B cell (primary cell): ENCODE measurements at regions not wholly inside any gene's neighbourhood (a gene's known extent, or its start where the extent isn't known, plus 50 kb on each side); places are given as distances from the start of the nearest gene placed in this dataset.

ENCODE experiments used
- ATAC-seq: fragments of 200-7000 bp; cut with Tn5 transposase; one replicate; pipeline ENCODE4 v1.10.0; 2021; ENCODE audit warnings: low read depth, mild to moderate bottlenecking, moderate number of reproducible peaks, moderate library complexity
- CTCF ChIA-PET: fragments of 350-600 bp; sonication (Branson Sonifier 250); formaldehyde crosslinking; loops from one replicate; lab custom pipeline; 2021; ENCODE audit warnings: antibody characterized with exemption, inconsistent platforms; lab: Charles Lee
- POLR2A ChIA-PET: fragments of 350-600 bp; sonication (Branson Sonifier 250); formaldehyde crosslinking; loops from one replicate; lab custom pipeline; 2021; ENCODE audit warnings: antibody characterized with exemption; lab: Charles Lee
- DNase-seq: peaks from one replicate; pipeline ENCODE4 v3.0.0; 2013
- H2AFZ ChIP-seq: 2 replicates; pipeline ENCODE4 v1.6.1; 2012; ENCODE audit warnings: mild to moderate bottlenecking, low read depth, low read length; ENCODE audit not compliant: insufficient read depth, poor library complexity, severe bottlenecking
- H3K27ac ChIP-seq, 2 donors: 1 replicate in 1 of 2; 2 replicates in 1 of 2; pipeline ENCODE4 v1.5.1; 2012 to 2013; ENCODE audit warnings: low read length in 2 of 2, mild to moderate bottlenecking in 2 of 2, moderate library complexity in 1 of 2
- H3K27me3 ChIP-seq, 4 experiments: fragments of 200-600 bp in 1 of 4; sonication (generic) in 1 of 4; replicated peaks in 1 of 4; 1 replicate in 2 of 4; 2 replicates in 2 of 4; pipeline versions ENCODE4 v1.6.1 to v1.7.0; 2013 to 2016; ENCODE audit warnings: low read length in 3 of 4, mild to moderate bottlenecking in 2 of 4, mixed read lengths in 1 of 4, moderate library complexity in 1 of 4; ENCODE audit not compliant: insufficient read depth in 4 of 4, control insufficient read depth in 3 of 4; ENCODE audit errors: control extremely low read depth in 1 of 4
- H3K36me3 ChIP-seq, 2 experiments: replicated peaks in 1 of 2; 1 replicate in 1 of 2; 2 replicates in 1 of 2; pipeline versions ENCODE4 v1.6.1 to v1.7.1; 2013; ENCODE audit warnings: low read length in 1 of 2; ENCODE audit not compliant: insufficient read depth in 2 of 2, control insufficient read depth in 1 of 2; ENCODE audit errors: control extremely low read depth in 1 of 2, extremely low read depth in 1 of 2
- H3K4me1 ChIP-seq, 2 donors: fragments of 200-600 bp in 1 of 2; sonication (generic) in 1 of 2; 1 replicate in 1 of 2; 2 replicates in 1 of 2; pipeline versions ENCODE4 v1.5.1 to v1.6.1; 2013 to 2017; ENCODE audit warnings: low read length in 2 of 2; ENCODE audit not compliant: control insufficient read depth in 2 of 2, insufficient read depth in 2 of 2
- H3K4me2 ChIP-seq: replicated peaks from 2 replicates; pipeline ENCODE3; 2012; ENCODE audit warnings: mild to moderate bottlenecking, low read depth, low read length; ENCODE audit not compliant: poor library complexity, severe bottlenecking
- H3K4me3 ChIP-seq, 5 experiments: fragments of 200-600 bp in 1 of 5; sonication (generic) in 1 of 5; 1 replicate in 3 of 5; 2 replicates in 2 of 5; pipeline versions ENCODE4 v1.5.1 to v1.7.0; 2011 to 2016; ENCODE audit warnings: low read length in 4 of 5, mild to moderate bottlenecking in 4 of 5, low read depth in 2 of 5, control low read depth in 1 of 5, moderate library complexity in 1 of 5; ENCODE audit not compliant: insufficient read depth in 1 of 5; ENCODE audit errors: control extremely low read depth in 1 of 5, extremely low read depth in 1 of 5
- H3K79me2 ChIP-seq: fragments of 200-600 bp; sonication (generic); one replicate; pipeline ENCODE4 v1.6.0; 2016; ENCODE audit warnings: low read length; ENCODE audit not compliant: control insufficient read depth, insufficient read depth
- H3K9ac ChIP-seq: fragments of 200-600 bp; sonication (generic); 2 replicates; pipeline ENCODE4 v1.6.1; 2017; ENCODE audit warnings: mild to moderate bottlenecking, low read length, moderate library complexity
- H3K9me3 ChIP-seq, 3 donors: one replicate each; pipeline versions ENCODE4 v1.6.1 to v1.7.1; 2013; ENCODE audit warnings: low read length in 2 of 3; ENCODE audit not compliant: control insufficient read depth in 2 of 3, insufficient read depth in 1 of 3; ENCODE audit errors: control extremely low read depth in 1 of 3
- H4K20me1 ChIP-seq: 2 replicates; pipeline ENCODE4 v1.6.0; 2012; ENCODE audit warnings: mild to moderate bottlenecking, low read length; ENCODE audit not compliant: insufficient read depth, control insufficient read depth, poor library complexity, severe bottlenecking
- H3K27ac Mint-ChIP-seq: one replicate; pipeline ENCODE4 v1.8.0; 2021; ENCODE audit warnings: mixed read lengths
- H3K27me3 Mint-ChIP-seq: one replicate; pipeline ENCODE4 v1.8.0; 2021; ENCODE audit warnings: mixed read lengths
- H3K4me1 Mint-ChIP-seq: one replicate; pipeline ENCODE4 v1.8.0; 2021; ENCODE audit warnings: mixed read lengths
- H3K4me3 Mint-ChIP-seq: one replicate; pipeline ENCODE4 v1.8.0; 2021; ENCODE audit warnings: mixed read lengths
- H3K9me3 Mint-ChIP-seq: one replicate; pipeline ENCODE4 v1.8.0; 2022; ENCODE audit warnings: mixed read lengths; ENCODE audit not compliant: insufficient read depth
- CTCF ChIP-seq: fragments of 200-600 bp; IDR thresholded peaks from one replicate; pipeline ENCODE4 v1.8.0; 2022; ENCODE audit warnings: antibody characterized with exemption, mild to moderate bottlenecking
- EZH2 ChIP-seq: IDR thresholded peaks from 2 replicates; pipeline ENCODE4 v1.6.1; 2012; ENCODE audit warnings: borderline replicate concordance, low read depth, mild to moderate bottlenecking, moderate library complexity, low read length; ENCODE audit not compliant: insufficient read depth, poor library complexity, severe bottlenecking
- WGBS: methylation state at CpG from one replicate; pipeline ENCODE4 v1.1.5; 2013; ENCODE audit warnings: missing lambda C conversion rate; ENCODE audit not compliant: insufficient coverage; 5-methylcytosine and 5-hydroxymethylcytosine counted together
- intact Hi-C: fragments of 100-400 bp; cut with micrococcal nuclease; formaldehyde crosslinking; loops from one replicate; pipeline ENCODE4 v1.10.0; 2022

- DNase-seq (no peak), ATAC-seq (no peak)
- H3K4me2 ChIP-seq = no peak overlapping the region
- intact Hi-C loops = no loop called here
- H3K27ac Mint-ChIP-seq = no peak overlapping the region
- no peak overlapping the region for H3K27ac ChIP-seq
- H3K4me1 ChIP-seq = no peaks in the 10 kb centered on the region
- no peak overlapping the region for H3K9ac ChIP-seq
- H3K9me3 Mint-ChIP-seq = no peaks in the 10 kb centered on the region
- CTCF ChIA-PET = no interaction called here
- TF ChIP-seq CTCF (no peak), EZH2 (no peak)
- 75% methylated on average over 2 of the region's 6 CpGs for WGBS
- no peaks in the 10 kb centered on the region for H4K20me1 ChIP-seq
- no peaks in the 10 kb centered on the region for H3K27me3 Mint-ChIP-seq
- no peak overlapping the region for H2AFZ ChIP-seq
- no peak overlapping the region for H3K4me3 Mint-ChIP-seq
- H3K4me1 Mint-ChIP-seq = no peaks in the 10 kb centered on the region
- POLR2A ChIA-PET = no interaction called here
- no peaks in the 10 kb centered on the region for H3K27me3 ChIP-seq
- H3K9me3 ChIP-seq = no peaks in the 10 kb centered on the region
- H3K4me3 ChIP-seq = no peak overlapping the region
- no peaks in the 10 kb centered on the region for H3K36me3 ChIP-seq
- no peaks in the 10 kb centered on the region for H3K79me2 ChIP-seq
Observed at GRCh38 chr1:83515578-83516154, 483.3 kb downstream of the TTLL7 start.

GRCh38 chr1:83512373-83513193 is 486.3 kb downstream of the TTLL7 start:
- WGBS = 75% methylated on average over 1 of the region's 2 CpGs
- CTCF ChIA-PET = no interaction called here

More at GRCh38 chr1:83512373-83513193, 486.3 kb downstream of the TTLL7 start:
- Histone ChIP-seq H3K4me3 (no peak overlapping the region), H4K20me1 (no peaks in the 10 kb centered on the region), H2AFZ (no peak overlapping the region), H3K27me3 (no peaks in the 10 kb centered on the region), H3K4me2 (no peak overlapping the region), H3K79me2 (no peaks in the 10 kb centered on the region), H3K36me3 (no peaks in the 10 kb centered on the region), H3K27ac (no peak overlapping the region), H3K9ac (no peak overlapping the region), H3K4me1 (peaks cover 7 to 18% of the 10 kb centered on the region in 2 donors), H3K9me3 (no peaks in the 10 kb centered on the region)
- intact Hi-C loops = no loop called here
- TF ChIP-seq EZH2 = no peak
- TF ChIP-seq CTCF = no peak
- H3K27me3 Mint-ChIP-seq = no peaks in the 10 kb centered on the region
- POLR2A ChIA-PET = no interaction called here
- H3K9me3 Mint-ChIP-seq = no peaks in the 10 kb centered on the region
- DNase-seq = no peak
- no peak for ATAC-seq
- H3K4me3 Mint-ChIP-seq = no peak overlapping the region
- no peak overlapping the region for H3K27ac Mint-ChIP-seq
- H3K4me1 Mint-ChIP-seq = peaks cover 14% of the 10 kb centered on the region
